ENCODE measurements at regions not wholly inside any gene's neighbourhood (a gene's known extent, or its start where the extent isn't known, plus 50 kb on each side); places are given as distances from the start of the nearest gene placed in this dataset.
"Not testable (repeated sequence)": the region's sequence is repeated elsewhere in the genome, so short reads cannot be mapped to it uniquely, and the experiment has no call there.

DNA sequence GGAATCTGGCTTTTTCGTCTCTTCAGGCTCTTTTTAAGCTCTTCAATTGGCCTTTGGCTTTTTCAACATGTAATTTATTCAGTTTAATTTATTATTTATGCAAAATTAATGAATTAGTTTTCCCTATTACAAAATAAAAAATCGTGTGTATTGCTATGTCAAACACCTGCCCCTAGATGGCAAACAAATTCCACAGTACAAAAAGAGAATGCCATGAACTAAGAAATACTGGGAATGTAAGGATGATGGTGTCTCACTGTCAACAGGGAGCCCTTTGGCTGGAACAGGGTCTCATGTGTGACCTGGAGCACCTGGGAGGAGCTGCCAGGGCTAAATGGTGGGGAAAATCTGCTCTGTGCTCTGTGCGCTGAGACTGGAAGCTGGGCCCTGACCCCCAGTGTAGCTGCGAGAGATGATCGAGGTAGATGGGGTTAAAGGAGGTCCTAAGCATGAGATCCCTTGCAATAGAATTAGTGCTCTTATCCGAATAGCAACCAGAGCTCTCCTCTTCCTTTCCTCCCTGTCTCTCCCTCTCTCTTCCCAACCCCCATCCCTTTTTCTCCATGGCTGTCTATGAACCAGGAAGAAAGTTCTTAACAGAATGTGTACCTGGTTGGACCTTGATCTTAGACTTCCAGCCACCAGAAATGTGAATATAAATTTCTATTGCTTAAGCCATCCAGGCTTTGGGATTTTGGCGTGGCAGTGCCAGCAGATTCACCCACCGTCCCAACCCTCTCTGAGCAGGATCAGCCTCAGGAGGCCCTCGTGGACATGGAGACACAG lies 1183.5 kb downstream of the RPIA start:
- not testable (repeated sequence) for H3K36me3 ChIP-seq (ENCODE audit: control insufficient read depth, insufficient read depth, low read length); H3K4me2 ChIP-seq (ENCODE audit: low read length); H3K4me1 ChIP-seq; H3K9me3 ChIP-seq (ENCODE audit: control insufficient read depth, low read length); H3K9ac ChIP-seq; H3K27ac ChIP-seq; H3K27me3 ChIP-seq (ENCODE audit: control insufficient read depth, insufficient read depth, low read length); H3K79me2 ChIP-seq; H3K4me3 ChIP-seq (ENCODE audit: low read depth, low read length); H2AFZ ChIP-seq

- H3K27ac ChIP-seq; H3K27me3 ChIP-seq (ENCODE audit: control insufficient read depth, insufficient read depth, low read length); H3K4me3 ChIP-seq (ENCODE audit: low read depth, low read length); H3K9ac ChIP-seq; H3K9me3 ChIP-seq (ENCODE audit: control insufficient read depth, low read length); H3K4me2 ChIP-seq (ENCODE audit: low read length); H3K79me2 ChIP-seq; H3K4me1 ChIP-seq; H3K36me3 ChIP-seq (ENCODE audit: control insufficient read depth, insufficient read depth, low read length); H2AFZ ChIP-seq: not testable (repeated sequence)
Observed at GRCh38 chr2:89876445-89876844, 1185.0 kb downstream of the RPIA start.

DNA sequence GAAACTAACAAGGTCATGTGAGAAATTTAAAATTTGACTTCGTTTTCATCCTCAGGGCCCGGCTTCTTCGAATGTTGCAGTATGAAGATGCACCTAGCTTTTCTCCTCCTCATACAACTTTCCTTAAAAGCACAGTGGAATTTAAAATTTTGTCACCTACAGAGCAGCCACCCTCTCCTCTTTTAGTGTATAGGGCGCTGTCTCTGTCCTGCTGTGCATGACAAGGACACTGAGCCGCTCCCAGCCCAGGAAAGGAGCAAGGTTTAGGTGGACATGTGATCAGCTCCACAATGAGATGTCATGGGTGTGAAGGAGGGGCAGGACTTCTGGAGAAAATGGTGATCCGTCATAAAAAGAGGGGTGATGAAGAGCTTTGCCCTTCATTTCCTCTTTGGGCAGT lies 1185.4 kb downstream of the RPIA start:
- H3K9ac ChIP-seq; H3K36me3 ChIP-seq (ENCODE audit: control insufficient read depth, insufficient read depth, low read length); H3K27me3 ChIP-seq (ENCODE audit: control insufficient read depth, insufficient read depth, low read length); H3K27ac ChIP-seq; H3K9me3 ChIP-seq (ENCODE audit: control insufficient read depth, low read length); H2AFZ ChIP-seq; H3K4me3 ChIP-seq (ENCODE audit: low read depth, low read length); H3K79me2 ChIP-seq; H3K4me1 ChIP-seq; H3K4me2 ChIP-seq (ENCODE audit: low read length): not testable (repeated sequence)

GRCh38 chr2:89882880-89883279 lies 1191.4 kb downstream of the RPIA start:
- H3K27me3 ChIP-seq (ENCODE audit: control insufficient read depth, insufficient read depth, low read length); H3K36me3 ChIP-seq (ENCODE audit: control insufficient read depth, insufficient read depth, low read length); H3K79me2 ChIP-seq; H3K9me3 ChIP-seq (ENCODE audit: control insufficient read depth, low read length); H3K9ac ChIP-seq; H3K4me2 ChIP-seq (ENCODE audit: low read length); H3K27ac ChIP-seq; H3K4me1 ChIP-seq; H2AFZ ChIP-seq; H3K4me3 ChIP-seq (ENCODE audit: low read depth, low read length): not testable (repeated sequence)

DNA sequence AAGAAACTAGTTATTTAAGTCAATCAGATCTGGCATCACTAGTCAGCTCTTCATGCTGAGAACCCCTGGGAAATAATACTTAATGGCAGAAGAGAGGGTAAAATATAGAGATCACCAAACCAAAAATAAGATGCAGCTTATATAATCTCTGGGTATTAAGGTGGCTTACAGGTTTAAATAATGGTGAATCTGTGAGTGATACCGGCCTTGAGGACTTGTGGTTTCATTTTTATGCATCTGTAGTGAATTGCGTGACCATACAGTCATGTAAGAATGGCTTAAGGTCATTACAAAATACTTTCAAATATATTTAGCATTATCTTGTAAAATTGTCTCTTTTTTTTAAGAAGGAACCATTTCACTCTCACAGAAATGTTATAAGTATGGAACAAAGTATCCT lies 1192.2 kb downstream of the RPIA start:
- not testable (repeated sequence) for H3K79me2 ChIP-seq; H3K4me2 ChIP-seq (ENCODE audit: low read length); H3K4me1 ChIP-seq; H3K4me3 ChIP-seq (ENCODE audit: low read depth, low read length); H3K9ac ChIP-seq; H3K9me3 ChIP-seq (ENCODE audit: control insufficient read depth, low read length); H3K36me3 ChIP-seq (ENCODE audit: control insufficient read depth, insufficient read depth, low read length); H3K27ac ChIP-seq; H2AFZ ChIP-seq; H3K27me3 ChIP-seq (ENCODE audit: control insufficient read depth, insufficient read depth, low read length)

DNA sequence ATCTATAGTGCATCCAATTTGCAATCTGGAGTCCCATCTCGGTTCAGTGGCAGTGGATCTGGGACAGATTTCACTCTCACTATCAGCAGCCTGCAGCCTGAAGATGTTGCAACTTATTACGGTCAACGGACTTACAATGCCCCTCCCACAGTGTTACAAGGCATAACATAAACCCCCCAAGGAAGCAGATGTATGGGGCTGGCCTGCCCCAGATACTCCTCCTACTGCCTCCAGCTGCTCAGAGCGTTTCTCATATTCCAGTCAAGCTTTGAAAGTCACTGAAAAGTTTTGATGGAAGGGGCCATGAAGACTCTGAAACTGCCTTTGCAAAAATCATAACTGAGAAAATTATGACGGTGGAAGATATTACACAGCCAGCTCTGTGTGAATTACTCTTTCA lies 1193.6 kb downstream of the RPIA start:
- not testable (repeated sequence) for H3K36me3 ChIP-seq (ENCODE audit: control insufficient read depth, insufficient read depth, low read length); H3K79me2 ChIP-seq; H2AFZ ChIP-seq; H3K27ac ChIP-seq; H3K4me2 ChIP-seq (ENCODE audit: low read length); H3K9ac ChIP-seq; H3K27me3 ChIP-seq (ENCODE audit: control insufficient read depth, insufficient read depth, low read length); H3K4me3 ChIP-seq (ENCODE audit: low read depth, low read length); H3K4me1 ChIP-seq; H3K9me3 ChIP-seq (ENCODE audit: control insufficient read depth, low read length)

GRCh38 chr2:89888693-89889092 lies 1197.2 kb downstream of the RPIA start:
- not testable (repeated sequence) for H3K27ac ChIP-seq; H3K9me3 ChIP-seq (ENCODE audit: control insufficient read depth, low read length); H3K4me2 ChIP-seq (ENCODE audit: low read length); H3K79me2 ChIP-seq; H3K36me3 ChIP-seq (ENCODE audit: control insufficient read depth, insufficient read depth, low read length); H3K9ac ChIP-seq; H2AFZ ChIP-seq; H3K4me1 ChIP-seq; H3K4me3 ChIP-seq (ENCODE audit: low read depth, low read length); H3K27me3 ChIP-seq (ENCODE audit: control insufficient read depth, insufficient read depth, low read length)

GRCh38 chr2:89890185-89890773 lies 1198.8 kb downstream of the RPIA start:
- not testable (repeated sequence) for H3K27ac ChIP-seq; H3K9me3 ChIP-seq (ENCODE audit: control insufficient read depth, low read length); H2AFZ ChIP-seq; H3K4me2 ChIP-seq (ENCODE audit: low read length); H3K4me3 ChIP-seq (ENCODE audit: low read depth, low read length); H3K27me3 ChIP-seq (ENCODE audit: control insufficient read depth, insufficient read depth, low read length); H3K79me2 ChIP-seq; H3K9ac ChIP-seq; H3K4me1 ChIP-seq; H3K36me3 ChIP-seq (ENCODE audit: control insufficient read depth, insufficient read depth, low read length)

GRCh38 chr2:89894988-89895387 lies 1203.5 kb downstream of the RPIA start:
- H3K79me2 ChIP-seq; H3K36me3 ChIP-seq (ENCODE audit: control insufficient read depth, insufficient read depth, low read length); H3K4me3 ChIP-seq (ENCODE audit: low read depth, low read length); H3K4me2 ChIP-seq (ENCODE audit: low read length); H3K4me1 ChIP-seq; H3K9ac ChIP-seq; H3K9me3 ChIP-seq (ENCODE audit: control insufficient read depth, low read length); H3K27me3 ChIP-seq (ENCODE audit: control insufficient read depth, insufficient read depth, low read length); H2AFZ ChIP-seq; H3K27ac ChIP-seq: not testable (repeated sequence)

GRCh38 chr2:89895629-89896028 lies 1204.2 kb downstream of the RPIA start:
- not testable (repeated sequence) for H3K79me2 ChIP-seq, H2AFZ ChIP-seq

GRCh38 chr2:89927018-89927417 lies 1235.5 kb downstream of the RPIA start:
- not testable (repeated sequence) for H3K9me3 ChIP-seq (ENCODE audit: control insufficient read depth, low read length); H3K4me1 ChIP-seq; H3K4me3 ChIP-seq (ENCODE audit: low read depth, low read length); H3K79me2 ChIP-seq; H3K9ac ChIP-seq; H3K36me3 ChIP-seq (ENCODE audit: control insufficient read depth, insufficient read depth, low read length); H2AFZ ChIP-seq; H3K27ac ChIP-seq; H3K4me2 ChIP-seq (ENCODE audit: low read length); H3K27me3 ChIP-seq (ENCODE audit: control insufficient read depth, insufficient read depth, low read length)

More at GRCh38 chr2:89895629-89896028, 1204.2 kb downstream of the RPIA start:
- not testable (repeated sequence) for H3K4me2 ChIP-seq (ENCODE audit: low read length); H3K4me1 ChIP-seq; H3K9ac ChIP-seq; H3K9me3 ChIP-seq (ENCODE audit: control insufficient read depth, low read length); H3K27ac ChIP-seq; H3K27me3 ChIP-seq (ENCODE audit: control insufficient read depth, insufficient read depth, low read length); H3K4me3 ChIP-seq (ENCODE audit: low read depth, low read length); H3K36me3 ChIP-seq (ENCODE audit: control insufficient read depth, insufficient read depth, low read length)
